ENCODE measurements at regions not wholly inside any gene's neighbourhood (a gene's known extent, or its start where the extent isn't known, plus 50 kb on each side); places are given as distances from the start of the nearest gene placed in this dataset.
"Not testable (repeated sequence)": the region's sequence is repeated elsewhere in the genome, so short reads cannot be mapped to it uniquely, and the experiment has no call there.

GRCh38 chr7:9036080-9036479 is 602.7 kb downstream of the NXPH1 start:
- Histone ChIP-seq H3K36me3 (no peaks in the 10 kb centered on the region), H3K27ac (no peak overlapping the region), H3K9me3 (no peaks in the 10 kb centered on the region), H3K4me3 (no peak overlapping the region), H3K27me3 (ENCODE audit: low read depth) (no peaks in the 10 kb centered on the region), H3K4me1 (no peaks in the 10 kb centered on the region)
- ATAC-seq (no peak), DNase-seq (no peak)
- intact Hi-C loops (cut with DNase I): no loop called here
- TF ChIP-seq, protein P1, sequence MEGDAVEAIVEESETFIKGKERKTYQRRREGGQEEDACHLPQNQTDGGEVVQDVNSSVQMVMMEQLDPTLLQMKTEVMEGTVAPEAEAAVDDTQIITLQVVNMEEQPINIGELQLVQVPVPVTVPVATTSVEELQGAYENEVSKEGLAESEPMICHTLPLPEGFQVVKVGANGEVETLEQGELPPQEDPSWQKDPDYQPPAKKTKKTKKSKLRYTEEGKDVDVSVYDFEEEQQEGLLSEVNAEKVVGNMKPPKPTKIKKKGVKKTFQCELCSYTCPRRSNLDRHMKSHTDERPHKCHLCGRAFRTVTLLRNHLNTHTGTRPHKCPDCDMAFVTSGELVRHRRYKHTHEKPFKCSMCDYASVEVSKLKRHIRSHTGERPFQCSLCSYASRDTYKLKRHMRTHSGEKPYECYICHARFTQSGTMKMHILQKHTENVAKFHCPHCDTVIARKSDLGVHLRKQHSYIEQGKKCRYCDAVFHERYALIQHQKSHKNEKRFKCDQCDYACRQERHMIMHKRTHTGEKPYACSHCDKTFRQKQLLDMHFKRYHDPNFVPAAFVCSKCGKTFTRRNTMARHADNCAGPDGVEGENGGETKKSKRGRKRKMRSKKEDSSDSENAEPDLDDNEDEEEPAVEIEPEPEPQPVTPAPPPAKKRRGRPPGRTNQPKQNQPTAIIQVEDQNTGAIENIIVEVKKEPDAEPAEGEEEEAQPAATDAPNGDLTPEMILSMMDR (IDR thresholded peaks at IDR 0.05): no peak

- no peak overlapping the region for H3K4me3 ChIP-seq
- no peaks in the 10 kb centered on the region for H3K36me3 ChIP-seq
- no peak overlapping the region for H3K27ac ChIP-seq
- TF ChIP-seq, protein P1 (IDR thresholded peaks at IDR 0.05): no peak
- H3K4me1 ChIP-seq: no peaks in the 10 kb centered on the region
- no peaks in the 10 kb centered on the region for H3K27me3 ChIP-seq (ENCODE audit: low read depth)
- ATAC-seq: no peak
- H3K9me3 ChIP-seq: no peaks in the 10 kb centered on the region
- no peak for DNase-seq
- intact Hi-C loops (cut with DNase I): no loop called here
Measured at GRCh38 chr7:9071160-9071762, 637.9 kb downstream of the NXPH1 start.

DNA sequence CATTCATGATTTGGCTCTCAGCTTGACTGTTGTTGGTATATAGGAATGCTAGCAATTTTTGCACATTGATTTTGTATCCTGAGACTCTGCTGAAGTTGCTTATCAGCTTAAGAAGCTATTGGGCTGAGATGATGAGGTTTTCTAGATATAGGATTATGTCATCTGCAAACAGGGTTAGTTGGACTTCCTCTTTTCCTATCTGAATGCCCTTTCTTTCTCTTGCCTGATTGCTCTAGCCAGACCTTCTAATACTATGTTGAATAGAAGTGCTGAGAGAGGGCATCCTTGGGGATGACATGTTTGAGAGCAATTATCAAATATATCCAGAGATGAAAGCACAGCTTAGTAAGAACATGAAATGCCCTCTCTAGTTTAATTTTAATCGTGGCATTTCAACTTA is 642.4 kb downstream of the NXPH1 start:
- intact Hi-C loops (cut with DNase I); ATAC-seq: not testable (repeated sequence)

GRCh38 chr7:9082203-9082602 is 648.8 kb downstream of the NXPH1 start:
- no peaks in the 10 kb centered on the region for H3K36me3 ChIP-seq
- ATAC-seq (no peak), DNase-seq (no peak)
- H3K4me3 ChIP-seq: no peak overlapping the region
- H3K9me3 ChIP-seq: peaks cover 5% of the 10 kb centered on the region
- no peaks in the 10 kb centered on the region for H3K4me1 ChIP-seq
- TF ChIP-seq, protein P1 (IDR thresholded peaks at IDR 0.05): no peak
- H3K27ac ChIP-seq: no peak overlapping the region
- intact Hi-C loops (cut with DNase I): no loop called here
- H3K27me3 ChIP-seq (ENCODE audit: low read depth): no peaks in the 10 kb centered on the region

More for the DNA sequence above, 642.4 kb downstream of the NXPH1 start:
- DNase-seq; H3K27me3 ChIP-seq (ENCODE audit: low read depth); H3K27ac ChIP-seq; H3K4me1 ChIP-seq; H3K36me3 ChIP-seq; H3K9me3 ChIP-seq; H3K4me3 ChIP-seq: not testable (repeated sequence)

DNA sequence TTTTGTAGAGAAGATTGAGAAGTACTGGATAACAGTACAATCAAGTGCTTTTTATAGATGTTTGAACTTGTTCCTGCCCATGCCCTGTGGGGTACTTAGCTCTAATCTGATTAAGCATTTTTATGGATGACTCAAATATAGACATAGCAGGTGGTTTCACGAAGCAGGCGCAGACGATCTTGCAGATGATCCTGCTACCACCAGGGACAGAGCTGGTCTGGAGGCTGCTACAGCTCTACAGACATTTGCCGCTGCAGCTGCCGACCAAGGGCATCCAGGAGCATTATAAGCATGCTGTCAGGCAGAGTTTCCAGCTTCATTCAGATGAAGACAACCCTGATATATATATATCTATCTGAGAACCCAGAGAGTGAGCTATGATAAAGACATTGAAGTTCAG is 650.4 kb downstream of the NXPH1 start:
- Histone ChIP-seq H3K9me3 (peaks cover 5% of the 10 kb centered on the region), H3K4me1 (no peaks in the 10 kb centered on the region), H3K27me3 (ENCODE audit: low read depth) (no peaks in the 10 kb centered on the region), H3K4me3 (no peak overlapping the region), H3K27ac (no peak overlapping the region), H3K36me3 (no peaks in the 10 kb centered on the region)
- ATAC-seq (no peak), DNase-seq (no peak)
- TF ChIP-seq, protein P1 (IDR thresholded peaks at IDR 0.05): no peak
- intact Hi-C loops (cut with DNase I): no loop called here

DNA sequence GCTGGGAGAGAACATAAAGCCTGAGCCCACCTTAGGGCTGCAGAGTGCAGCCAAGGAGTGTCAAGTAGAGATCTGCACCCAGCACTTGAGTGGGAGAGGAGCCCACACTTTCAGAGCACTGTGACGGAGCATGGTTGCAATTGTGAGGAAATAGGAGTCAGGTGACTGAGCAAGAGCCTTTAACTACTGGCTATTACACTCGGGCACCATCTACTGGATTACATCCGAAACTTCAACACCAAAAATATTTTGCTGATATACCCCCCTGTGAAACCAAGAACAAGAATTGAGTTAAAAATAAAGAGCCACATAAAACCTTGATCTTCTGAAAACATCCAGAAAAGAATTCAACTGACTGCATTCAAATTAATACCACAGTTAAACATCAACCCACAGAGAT is 657.9 kb downstream of the NXPH1 start:
- TF ChIP-seq, protein P1 (IDR thresholded peaks at IDR 0.05): no peak
- Histone ChIP-seq H3K4me3 (no peak overlapping the region), H3K27me3 (ENCODE audit: low read depth) (no peaks in the 10 kb centered on the region), H3K36me3 (no peaks in the 10 kb centered on the region), H3K4me1 (no peaks in the 10 kb centered on the region), H3K27ac (no peak overlapping the region), H3K9me3 (no peaks in the 10 kb centered on the region)
- intact Hi-C loops (cut with DNase I): no loop called here
- ATAC-seq: no peak
- DNase-seq: no peak

All from lower lobe of right lung (tissue), 2 donors.